Glutamatergic neuron (in vitro differentiated cells): ENCODE measurements at regions not wholly inside any gene's neighbourhood (a gene's known extent, or its start where the extent isn't known, plus 50 kb on each side); places are given as distances from the start of the nearest gene placed in this dataset.

Source experiments
- DNase-seq: peaks from one replicate; pipeline ENCODE4 v3.0.0; 2022
- H3K27ac Mint-ChIP-seq: one replicate; pipeline ENCODE4 v1.8.0; 2020; ENCODE audit warnings: mild to moderate bottlenecking, mixed read lengths, inconsistent platforms; ENCODE audit not compliant: unreplicated experiment
- H3K27me3 Mint-ChIP-seq: one replicate; pipeline ENCODE4 v1.8.0; 2020; ENCODE audit warnings: mild to moderate bottlenecking, moderate library complexity, mixed read lengths, inconsistent platforms; ENCODE audit not compliant: unreplicated experiment
- H3K36me3 Mint-ChIP-seq: one replicate; pipeline ENCODE4 v1.8.0; 2020; ENCODE audit warnings: mild to moderate bottlenecking, mixed read lengths, inconsistent platforms; ENCODE audit not compliant: unreplicated experiment
- H3K4me1 Mint-ChIP-seq: one replicate; pipeline ENCODE4 v1.8.0; 2020; ENCODE audit warnings: mild to moderate bottlenecking, low read depth, mixed read lengths, inconsistent platforms; ENCODE audit not compliant: unreplicated experiment
- H3K4me3 Mint-ChIP-seq: one replicate; pipeline ENCODE4 v1.8.0; 2020; ENCODE audit warnings: mild to moderate bottlenecking, mixed read lengths, inconsistent platforms; ENCODE audit not compliant: unreplicated experiment
- H3K9me3 Mint-ChIP-seq: one replicate; pipeline ENCODE4 v1.8.0; 2020; ENCODE audit warnings: mild to moderate bottlenecking, moderate library complexity, mixed read lengths, inconsistent platforms; ENCODE audit not compliant: unreplicated experiment
- TF ChIP-seq, protein P1 (sequence below): fragments of 200-600 bp; sonication (generic); IDR thresholded peaks from one replicate; pipeline ENCODE4 v1.5.0; 2021; ENCODE audit not compliant: partially characterized antibody, unreplicated experiment

DNA sequence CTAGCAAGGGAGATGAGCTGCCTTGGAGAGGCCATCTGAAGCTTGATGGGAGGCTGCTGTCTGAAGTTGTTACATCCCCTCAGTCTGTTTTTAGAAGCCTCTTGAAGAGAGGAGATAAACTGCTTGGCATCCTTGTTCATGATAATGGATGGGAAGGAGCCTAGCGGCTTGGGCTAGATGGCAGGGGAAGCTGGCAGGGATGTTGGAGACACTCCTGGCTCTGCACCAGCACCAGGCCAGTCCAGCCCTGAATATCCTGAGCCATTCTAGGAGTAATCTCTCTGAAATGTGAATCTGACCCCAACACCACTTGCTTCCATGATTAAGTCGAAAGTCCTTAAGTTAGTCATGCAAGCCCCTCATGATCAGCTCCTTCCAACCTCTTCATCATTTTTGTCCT, 310.5 kb downstream of the NSG2 start:
- Mint-ChIP-seq H3K9me3 (no peaks in the 10 kb centered on the region), H3K27ac (no peak overlapping the region), H3K4me3 (no peak overlapping the region), H3K27me3 (peaks cover 2% of the 10 kb centered on the region), H3K4me1 (no peaks in the 10 kb centered on the region), H3K36me3 (no peaks in the 10 kb centered on the region)
- TF ChIP-seq, protein P1, sequence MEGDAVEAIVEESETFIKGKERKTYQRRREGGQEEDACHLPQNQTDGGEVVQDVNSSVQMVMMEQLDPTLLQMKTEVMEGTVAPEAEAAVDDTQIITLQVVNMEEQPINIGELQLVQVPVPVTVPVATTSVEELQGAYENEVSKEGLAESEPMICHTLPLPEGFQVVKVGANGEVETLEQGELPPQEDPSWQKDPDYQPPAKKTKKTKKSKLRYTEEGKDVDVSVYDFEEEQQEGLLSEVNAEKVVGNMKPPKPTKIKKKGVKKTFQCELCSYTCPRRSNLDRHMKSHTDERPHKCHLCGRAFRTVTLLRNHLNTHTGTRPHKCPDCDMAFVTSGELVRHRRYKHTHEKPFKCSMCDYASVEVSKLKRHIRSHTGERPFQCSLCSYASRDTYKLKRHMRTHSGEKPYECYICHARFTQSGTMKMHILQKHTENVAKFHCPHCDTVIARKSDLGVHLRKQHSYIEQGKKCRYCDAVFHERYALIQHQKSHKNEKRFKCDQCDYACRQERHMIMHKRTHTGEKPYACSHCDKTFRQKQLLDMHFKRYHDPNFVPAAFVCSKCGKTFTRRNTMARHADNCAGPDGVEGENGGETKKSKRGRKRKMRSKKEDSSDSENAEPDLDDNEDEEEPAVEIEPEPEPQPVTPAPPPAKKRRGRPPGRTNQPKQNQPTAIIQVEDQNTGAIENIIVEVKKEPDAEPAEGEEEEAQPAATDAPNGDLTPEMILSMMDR: no peak
- DNase-seq: no peak

DNA sequence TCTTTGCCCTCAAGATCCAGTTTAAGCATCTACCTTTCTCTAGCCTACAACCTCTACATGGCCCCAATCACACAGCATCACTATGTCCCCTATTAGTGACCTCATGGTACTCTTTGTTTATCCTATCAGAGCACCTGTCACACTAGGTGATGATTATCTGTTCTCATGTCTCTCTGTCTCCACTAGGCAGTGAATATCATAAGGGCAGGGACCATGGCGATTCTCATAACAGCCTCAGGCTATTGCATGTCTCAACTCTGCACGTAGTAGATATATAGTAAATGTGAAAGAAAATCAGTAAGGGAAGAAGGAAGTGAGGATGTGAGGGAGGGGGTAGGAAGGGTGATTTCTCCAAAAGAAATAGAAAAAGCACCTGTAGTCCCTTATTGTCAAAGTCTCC, 311.0 kb downstream of the NSG2 start:
- TF ChIP-seq, protein P1: no peak
- H3K27me3 Mint-ChIP-seq: peaks cover 2% of the 10 kb centered on the region
- no peaks in the 10 kb centered on the region for H3K4me1 Mint-ChIP-seq
- no peak for DNase-seq
- H3K9me3 Mint-ChIP-seq: peaks cover 1% of the 10 kb centered on the region
- H3K36me3 Mint-ChIP-seq: peaks cover under 1% of the 10 kb centered on the region
- no peak overlapping the region for H3K4me3 Mint-ChIP-seq
- no peak overlapping the region for H3K27ac Mint-ChIP-seq

DNA sequence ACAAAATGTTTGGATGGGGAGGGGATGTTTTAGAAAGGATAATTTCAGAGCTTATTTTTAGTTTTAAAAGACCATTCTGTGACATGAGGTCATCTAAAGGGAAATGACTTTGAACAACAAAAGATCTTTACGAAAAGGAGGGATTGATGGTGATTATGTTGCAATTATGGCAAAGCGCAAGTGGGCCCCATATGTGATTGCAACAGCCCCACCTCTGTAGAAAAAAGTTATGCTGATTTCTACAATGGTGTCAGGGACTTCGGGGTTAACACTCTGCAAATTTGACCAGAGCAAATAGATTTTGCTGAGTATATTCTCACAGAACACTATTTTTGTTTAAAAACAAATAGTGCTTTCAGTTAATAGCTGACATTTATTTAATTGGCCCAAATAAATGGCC, 312.8 kb downstream of the NSG2 start:
- H3K9me3 Mint-ChIP-seq: peaks cover 5% of the 10 kb centered on the region
- no peak for DNase-seq
- H3K4me3 Mint-ChIP-seq: no peak overlapping the region
- no peaks in the 10 kb centered on the region for H3K4me1 Mint-ChIP-seq
- H3K27me3 Mint-ChIP-seq: peaks cover 2% of the 10 kb centered on the region
- TF ChIP-seq, protein P1: no peak
- no peak overlapping the region for H3K27ac Mint-ChIP-seq
- H3K36me3 Mint-ChIP-seq: peaks cover 10% of the 10 kb centered on the region

DNA sequence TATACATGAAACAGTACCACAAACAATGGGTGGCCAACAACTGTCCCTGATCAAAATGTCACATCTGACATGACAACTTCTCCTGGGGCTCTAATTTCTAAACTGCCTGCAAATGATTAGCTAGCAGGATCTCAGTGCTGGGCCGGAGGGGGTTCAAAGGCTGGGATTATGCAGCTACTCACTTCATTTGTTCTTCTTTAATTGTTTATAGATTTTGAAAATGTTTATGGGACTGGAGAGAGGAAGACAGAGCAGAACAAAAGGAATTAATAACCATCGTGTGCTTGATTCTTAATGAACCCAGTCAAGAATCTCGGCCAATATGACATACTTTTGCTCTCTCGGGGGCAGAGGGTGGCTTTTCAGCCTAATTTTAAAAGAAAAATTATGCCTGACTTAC, 313.6 kb downstream of the NSG2 start:
- Mint-ChIP-seq H3K27me3 (peaks cover 2% of the 10 kb centered on the region), H3K4me3 (no peak overlapping the region), H3K4me1 (no peaks in the 10 kb centered on the region), H3K9me3 (peaks cover 5% of the 10 kb centered on the region), H3K36me3 (peaks cover 10% of the 10 kb centered on the region), H3K27ac (no peak overlapping the region)
- TF ChIP-seq, protein P1: no peak
- DNase-seq: no peak

DNA sequence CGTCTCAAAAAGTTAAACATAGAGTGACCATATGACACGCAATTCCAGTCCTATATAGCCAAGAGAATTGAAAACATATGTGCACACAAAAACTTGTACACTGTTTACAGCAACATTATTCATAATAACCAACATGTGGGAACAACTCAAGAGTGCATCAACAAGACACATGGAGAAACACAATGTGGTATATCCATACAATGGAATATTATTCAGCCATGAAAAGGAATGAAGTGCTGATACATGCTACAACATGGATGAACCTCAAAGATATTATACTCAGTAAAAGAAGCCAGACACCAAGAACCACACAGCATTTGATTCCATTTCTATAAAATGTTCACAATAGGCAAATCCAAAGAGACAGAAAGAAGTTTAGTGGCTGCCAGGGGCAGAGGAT, 317.0 kb downstream of the NSG2 start:
- peaks cover 10% of the 10 kb centered on the region for H3K36me3 Mint-ChIP-seq
- no peak for DNase-seq
- no peaks in the 10 kb centered on the region for H3K4me1 Mint-ChIP-seq
- H3K4me3 Mint-ChIP-seq: no peak overlapping the region
- peaks cover 5% of the 10 kb centered on the region for H3K9me3 Mint-ChIP-seq
- TF ChIP-seq, protein P1: no peak
- no peaks in the 10 kb centered on the region for H3K27me3 Mint-ChIP-seq
- no peak overlapping the region for H3K27ac Mint-ChIP-seq
